ENCODE measurements at regions not wholly inside any gene's neighbourhood (a gene's known extent, or its start where the extent isn't known, plus 50 kb on each side); places are given as distances from the start of the nearest gene placed in this dataset.

DNA sequence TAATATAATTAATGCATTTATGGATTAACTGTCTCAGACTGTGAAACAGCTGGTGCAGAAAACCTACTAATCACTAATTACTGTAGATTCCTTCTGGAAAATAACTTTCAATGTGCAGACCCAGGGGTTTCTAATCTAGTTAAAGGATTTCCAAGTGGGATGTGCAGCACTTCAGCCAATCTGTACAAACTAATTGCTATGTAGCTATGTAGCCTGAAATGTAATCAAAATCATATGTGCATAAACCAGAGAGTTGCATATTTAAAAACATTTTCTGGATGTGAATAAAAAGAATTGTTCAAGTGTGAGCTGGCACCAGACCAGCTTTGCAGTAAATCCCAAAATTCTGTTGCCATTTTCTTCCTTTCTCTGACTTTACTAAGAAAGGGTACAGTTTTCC lies 127.5 kb upstream of the CD96 start:
- no peak for TF ChIP-seq CTCF (IDR thresholded peaks at IDR 0.05)
- H3K36me3 Mint-ChIP-seq (ENCODE audit: low read depth) = no peaks in the 10 kb centered on the region
- no peaks in the 10 kb centered on the region for H3K4me1 Mint-ChIP-seq (ENCODE audit: low read depth)
- peaks cover under 1% of the 10 kb centered on the region for H3K9me3 Mint-ChIP-seq (ENCODE audit: low read depth)
- H3K27ac Mint-ChIP-seq (ENCODE audit: unreplicated experiment) = no peak overlapping the region
- DNase-seq (ENCODE audit: low spot score) = no peak
- H3K4me3 Mint-ChIP-seq (ENCODE audit: unreplicated experiment) = no peak overlapping the region
- peaks cover 50% of the 10 kb centered on the region for H3K27me3 Mint-ChIP-seq (ENCODE audit: low read depth)

- no peak for TF ChIP-seq CTCF (IDR thresholded peaks at IDR 0.05)
Measured at GRCh38 chr3:111415018-111415417, 127.0 kb upstream of the CD96 start.

GRCh38 chr3:111418391-111418790 lies 123.6 kb upstream of the CD96 start:
- peaks cover 9% of the 10 kb centered on the region for H3K9me3 Mint-ChIP-seq (ENCODE audit: low read depth)
- no peak for TF ChIP-seq CTCF (IDR thresholded peaks at IDR 0.05)
- DNase-seq (ENCODE audit: low spot score) = no peak
- peaks cover 38% of the 10 kb centered on the region for H3K27me3 Mint-ChIP-seq (ENCODE audit: low read depth)
- H3K4me1 Mint-ChIP-seq (ENCODE audit: low read depth) = no peaks in the 10 kb centered on the region
- H3K36me3 Mint-ChIP-seq (ENCODE audit: low read depth) = no peaks in the 10 kb centered on the region
- H3K4me3 Mint-ChIP-seq (ENCODE audit: unreplicated experiment) = no peak overlapping the region
- H3K27ac Mint-ChIP-seq (ENCODE audit: unreplicated experiment) = no peak overlapping the region

More at GRCh38 chr3:111415018-111415417, 127.0 kb upstream of the CD96 start:
- H3K27ac Mint-ChIP-seq (ENCODE audit: unreplicated experiment) = no peak overlapping the region
- no peaks in the 10 kb centered on the region for H3K36me3 Mint-ChIP-seq (ENCODE audit: low read depth)
- DNase-seq (ENCODE audit: low spot score) = no peak
- no peak overlapping the region for H3K4me3 Mint-ChIP-seq (ENCODE audit: unreplicated experiment)
- H3K27me3 Mint-ChIP-seq (ENCODE audit: low read depth) = peaks cover 50% of the 10 kb centered on the region
- no peaks in the 10 kb centered on the region for H3K4me1 Mint-ChIP-seq (ENCODE audit: low read depth)
- no peaks in the 10 kb centered on the region for H3K9me3 Mint-ChIP-seq (ENCODE audit: low read depth)

DNA sequence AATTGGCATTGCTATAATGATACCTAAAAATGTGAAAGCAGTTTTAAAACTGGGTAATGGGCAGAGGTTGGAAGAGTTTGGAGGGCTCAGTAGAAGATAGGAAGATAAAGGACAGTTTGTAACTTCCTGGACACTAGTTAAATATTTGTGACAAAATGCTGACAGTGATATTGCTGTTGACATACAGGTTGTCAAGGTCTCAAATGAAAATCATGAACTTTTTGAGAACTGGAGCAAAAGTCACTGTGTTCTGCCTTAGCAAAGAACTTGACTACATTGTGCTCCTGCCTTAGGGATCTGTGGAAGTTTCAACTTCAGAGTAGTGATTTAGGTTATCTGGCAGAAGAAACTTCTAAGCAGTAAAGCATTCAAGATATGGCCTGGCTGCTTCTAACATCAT lies 113.7 kb upstream of the CD96 start:
- no peak overlapping the region for H3K4me3 Mint-ChIP-seq (ENCODE audit: unreplicated experiment)
- no peaks in the 10 kb centered on the region for H3K36me3 Mint-ChIP-seq (ENCODE audit: low read depth)
- no peaks in the 10 kb centered on the region for H3K4me1 Mint-ChIP-seq (ENCODE audit: low read depth)
- TF ChIP-seq CTCF (IDR thresholded peaks at IDR 0.05) = no peak
- DNase-seq (ENCODE audit: low spot score) = no peak
- H3K9me3 Mint-ChIP-seq (ENCODE audit: low read depth) = peaks cover 32% of the 10 kb centered on the region
- H3K27ac Mint-ChIP-seq (ENCODE audit: unreplicated experiment) = no peak overlapping the region
- H3K27me3 Mint-ChIP-seq (ENCODE audit: low read depth) = peaks cover 19% of the 10 kb centered on the region

- H3K27ac Mint-ChIP-seq (ENCODE audit: unreplicated experiment) = no peak overlapping the region
- no peak for DNase-seq (ENCODE audit: low spot score)
- H3K27me3 Mint-ChIP-seq (ENCODE audit: low read depth) = peaks cover 8% of the 10 kb centered on the region
- no peak for TF ChIP-seq CTCF (IDR thresholded peaks at IDR 0.05)
- no peaks in the 10 kb centered on the region for H3K4me1 Mint-ChIP-seq (ENCODE audit: low read depth)
- H3K9me3 Mint-ChIP-seq (ENCODE audit: low read depth) = peaks cover 12% of the 10 kb centered on the region
- H3K4me3 Mint-ChIP-seq (ENCODE audit: unreplicated experiment) = no peak overlapping the region
- no peaks in the 10 kb centered on the region for H3K36me3 Mint-ChIP-seq (ENCODE audit: low read depth)
Measured at GRCh38 chr3:111434941-111435622, 106.9 kb upstream of the CD96 start.

Data from chondrocyte (in vitro differentiated cells).